ENCODE measurements at regions not wholly inside any gene's neighbourhood (a gene's known extent, or its start where the extent isn't known, plus 50 kb on each side); places are given as distances from the start of the nearest gene placed in this dataset.
"Not testable (repeated sequence)": the region's sequence is repeated elsewhere in the genome, so short reads cannot be mapped to it uniquely, and the experiment has no call there.

DNA sequence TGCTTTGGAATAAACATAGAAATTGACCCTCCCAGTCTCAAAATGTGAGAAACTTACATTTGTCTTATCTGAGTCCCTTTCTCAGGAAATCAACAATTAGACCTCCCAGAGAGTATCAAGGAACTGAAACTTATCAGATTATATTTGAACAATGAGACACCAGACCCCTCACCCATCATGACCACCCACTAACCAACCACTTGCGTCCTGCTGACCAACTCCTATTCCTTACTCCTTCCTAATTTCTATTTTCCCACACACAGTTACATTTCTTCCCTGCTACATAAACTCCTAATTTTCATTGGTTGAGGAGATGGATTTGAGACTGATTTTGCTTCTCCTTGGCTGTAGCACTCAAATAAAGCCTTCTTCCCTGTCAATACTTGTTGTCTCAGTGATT lies 97.9 kb downstream of the TPBG start:
- ATAC-seq (no peak), DNase-seq (ENCODE audit: low read depth, low spot score) (no peak)
- intact Hi-C loops (cut with micrococcal nuclease; ENCODE audit: unreplicated experiment), result no loop called here

GRCh38 chr6:82467338-82467737 lies 103.7 kb downstream of the TPBG start:
- TF ChIP-seq CTCF (IDR thresholded peaks at IDR 0.05) (no peak), REST (IDR thresholded peaks at IDR 0.05; ENCODE audit: insufficient read depth in 1 of 2, low read depth in 2 of 2, low read length in 1 of 2) (no peak), SIN3A (IDR thresholded peaks at IDR 0.05; ENCODE audit: borderline replicate concordance, insufficient read depth, low read depth, low read length) (no peak), TCF7L2 (IDR thresholded peaks at IDR 0.05; ENCODE audit: low read depth, low read length) (no peak), POLR2AphosphoS5 (IDR thresholded peaks at IDR 0.05; ENCODE audit: low read depth, low read length) (no peak)
- Histone ChIP-seq H3K9me3 (ENCODE audit: control insufficient read depth, insufficient read depth, low read depth, low read length) (peaks cover 3% of the 10 kb centered on the region; the same call in 1 of the 2 replicates), H3K4me1 (ENCODE audit: control insufficient read depth, insufficient read depth, low read length) (no peaks in the 10 kb centered on the region), H3K27ac (ENCODE audit: low read length) (no peak overlapping the region), H3K36me3 (ENCODE audit: control insufficient read depth, insufficient read depth, low read length) (no peaks in the 10 kb centered on the region), H3K4me3 (ENCODE audit: low read depth in 2 of 2, low read length in 2 of 2) (no peak overlapping the region), H3K27me3 (ENCODE audit: control insufficient read depth, insufficient read depth, low read length) (no peaks in the 10 kb centered on the region)
- intact Hi-C loops (cut with micrococcal nuclease; ENCODE audit: unreplicated experiment), result no loop called here
- BruUV-seq (replicated peaks), result no TSS peak
- ChIA-PET POLR2A (interaction anchor here (0.5 kb wide), 1 partner anchor 39 kb away, joined by 4 read pairs; no protein-coding TSS in a partner anchor), CTCF (no interaction called here)
- DNase-seq (ENCODE audit: low read depth, low spot score) (no peak), ATAC-seq (no peak)
- in situ Hi-C loops (cut with HindIII; ENCODE audit: low pct_unique_long_range_greater_than_20kb, low sequenced_read_pairs), result no loop called here

More for the DNA sequence above, 97.9 kb downstream of the TPBG start:
- no peaks in the 10 kb centered on the region for H3K27me3 ChIP-seq (ENCODE audit: control insufficient read depth, insufficient read depth, low read length)
- ChIA-PET POLR2A (no interaction called here), CTCF (no interaction called here)
- H3K9me3 ChIP-seq (ENCODE audit: control insufficient read depth, insufficient read depth, low read depth, low read length), result peaks cover 3% of the 10 kb centered on the region; the same call in 1 of the 2 replicates
- no peak overlapping the region for H3K4me3 ChIP-seq (ENCODE audit: low read depth in 2 of 2, low read length in 2 of 2)
- in situ Hi-C loops (cut with HindIII; ENCODE audit: low pct_unique_long_range_greater_than_20kb, low sequenced_read_pairs), result no loop called here
- H3K27ac ChIP-seq (ENCODE audit: low read length), result no peak overlapping the region
- H3K4me1 ChIP-seq (ENCODE audit: control insufficient read depth, insufficient read depth, low read length), result no peaks in the 10 kb centered on the region
- no TSS peak for BruUV-seq (replicated peaks)
- TF ChIP-seq POLR2AphosphoS5 (IDR thresholded peaks at IDR 0.05; ENCODE audit: low read depth, low read length), result no peak
- no peaks in the 10 kb centered on the region for H3K36me3 ChIP-seq (ENCODE audit: control insufficient read depth, insufficient read depth, low read length)

- H3K27ac ChIP-seq (ENCODE audit: low read length); H3K4me3 ChIP-seq (ENCODE audit: low read depth in 2 of 2, low read length in 2 of 2); in situ Hi-C loops (cut with HindIII; ENCODE audit: low pct_unique_long_range_greater_than_20kb, low sequenced_read_pairs); H3K9me3 ChIP-seq (ENCODE audit: control insufficient read depth, insufficient read depth, low read depth, low read length); H3K36me3 ChIP-seq (ENCODE audit: control insufficient read depth, insufficient read depth, low read length); BruUV-seq (replicated peaks); ATAC-seq; H3K4me1 ChIP-seq (ENCODE audit: control insufficient read depth, insufficient read depth, low read length); intact Hi-C loops (cut with micrococcal nuclease; ENCODE audit: unreplicated experiment); CTCF ChIA-PET; POLR2A ChIA-PET; DNase-seq (ENCODE audit: low read depth, low spot score); H3K27me3 ChIP-seq (ENCODE audit: control insufficient read depth, insufficient read depth, low read length): not testable (repeated sequence)
Observed at GRCh38 chr6:82470123-82470522, 106.5 kb downstream of the TPBG start.

GRCh38 chr6:82475106-82475505 lies 111.5 kb downstream of the TPBG start:
- BruUV-seq (replicated peaks); H3K4me1 ChIP-seq (ENCODE audit: control insufficient read depth, insufficient read depth, low read length); H3K4me3 ChIP-seq (ENCODE audit: low read depth in 2 of 2, low read length in 2 of 2); H3K27me3 ChIP-seq (ENCODE audit: control insufficient read depth, insufficient read depth, low read length); in situ Hi-C loops (cut with HindIII; ENCODE audit: low pct_unique_long_range_greater_than_20kb, low sequenced_read_pairs); DNase-seq (ENCODE audit: low read depth, low spot score); H3K9me3 ChIP-seq (ENCODE audit: control insufficient read depth, insufficient read depth, low read depth, low read length); ATAC-seq; intact Hi-C loops (cut with micrococcal nuclease; ENCODE audit: unreplicated experiment); H3K36me3 ChIP-seq (ENCODE audit: control insufficient read depth, insufficient read depth, low read length); POLR2A ChIA-PET; H3K27ac ChIP-seq (ENCODE audit: low read length); CTCF ChIA-PET: not testable (repeated sequence)
